PC-3 (cell line): ENCODE measurements at regions not wholly inside any gene's neighbourhood (a gene's known extent, or its start where the extent isn't known, plus 50 kb on each side); places are given as distances from the start of the nearest gene placed in this dataset.

Experiments used
- CTCF ChIP-seq: fragments of 300-600 bp; sonication (generic); conservative IDR thresholded peaks from 2 replicates; pipeline ENCODE4 v1.5.1; 2017; ENCODE audit warnings: antibody characterized with exemption, low read depth, mild to moderate bottlenecking, low read length
- EZH2 ChIP-seq: fragments of 300-600 bp; sonication (generic); IDR thresholded peaks from one replicate; pipeline ENCODE4 v1.6.1; 2017; ENCODE audit warnings: antibody characterized with exemption, mild to moderate bottlenecking, low read length; ENCODE audit not compliant: unreplicated experiment

GRCh38 chr7:138396251-138397070 lies 63.6 kb upstream of the TRIM24 start:
- no peak for TF ChIP-seq CTCF
- TF ChIP-seq EZH2 = no peak
